ENCODE measurements at regions not wholly inside any gene's neighbourhood (a gene's known extent, or its start where the extent isn't known, plus 50 kb on each side); places are given as distances from the start of the nearest gene placed in this dataset.

DNA sequence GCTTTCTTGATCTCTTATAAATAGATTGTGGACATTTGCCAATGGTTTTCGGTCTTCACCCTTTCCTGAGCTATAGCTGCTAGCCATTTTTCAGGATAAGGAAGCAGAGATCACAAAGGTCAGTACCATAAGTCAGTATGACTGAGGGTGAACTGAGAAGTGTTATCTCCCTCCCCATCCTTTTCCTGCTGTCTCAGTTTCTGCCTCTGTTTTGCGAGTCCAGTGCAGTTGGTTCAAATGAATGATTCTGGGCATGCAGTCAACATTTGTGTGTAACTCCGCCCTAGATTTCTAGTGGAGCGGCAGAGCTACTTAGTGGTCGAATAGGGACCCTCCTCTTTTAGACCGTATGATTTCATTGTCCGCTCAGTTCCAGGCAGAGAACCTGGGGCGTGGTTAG is 460.8 kb upstream of the ARGLU1 start:
- DNase-seq (ENCODE audit: low read depth), result no peak

DNA sequence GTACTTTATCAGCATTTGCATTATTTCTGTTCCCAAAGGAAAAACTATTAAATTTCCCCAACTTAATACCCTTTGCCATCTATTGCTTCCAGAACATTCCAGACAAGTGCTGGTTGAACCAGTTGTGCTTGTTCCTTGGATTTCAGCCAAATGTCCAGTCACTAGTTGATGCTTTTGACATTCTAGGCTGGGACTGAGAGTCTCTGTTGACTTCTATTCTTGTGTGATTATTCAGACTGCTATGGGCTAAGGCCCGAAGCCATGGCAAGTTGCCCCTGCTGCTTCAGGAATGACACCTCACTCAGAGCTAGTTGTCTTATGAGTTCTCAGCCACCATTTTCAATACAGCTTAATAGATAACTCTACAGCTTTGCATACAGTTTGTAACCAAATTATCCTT is 458.1 kb upstream of the ARGLU1 start:
- DNase-seq (ENCODE audit: low read depth), result no peak

DNA sequence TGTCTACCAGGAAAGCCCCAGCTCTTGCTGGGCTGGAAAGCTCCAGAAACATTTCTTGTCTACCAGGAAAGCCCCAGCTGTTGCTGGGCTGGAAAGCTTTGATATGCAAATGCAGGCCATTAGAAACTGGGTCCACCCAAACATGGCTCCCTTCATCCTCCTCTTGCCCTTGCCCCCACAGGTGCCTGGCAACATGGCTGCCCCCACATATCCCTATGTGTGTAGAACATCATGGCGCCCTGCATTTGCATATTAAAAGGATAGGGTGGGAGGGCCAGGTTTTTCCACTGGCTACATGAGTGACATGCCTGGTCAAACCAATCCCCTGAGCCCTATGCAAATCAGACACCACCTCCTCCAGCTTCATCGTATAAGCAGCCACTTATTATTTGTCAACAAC is 455.4 kb upstream of the ARGLU1 start:
- no peak for DNase-seq (ENCODE audit: low read depth)

DNA sequence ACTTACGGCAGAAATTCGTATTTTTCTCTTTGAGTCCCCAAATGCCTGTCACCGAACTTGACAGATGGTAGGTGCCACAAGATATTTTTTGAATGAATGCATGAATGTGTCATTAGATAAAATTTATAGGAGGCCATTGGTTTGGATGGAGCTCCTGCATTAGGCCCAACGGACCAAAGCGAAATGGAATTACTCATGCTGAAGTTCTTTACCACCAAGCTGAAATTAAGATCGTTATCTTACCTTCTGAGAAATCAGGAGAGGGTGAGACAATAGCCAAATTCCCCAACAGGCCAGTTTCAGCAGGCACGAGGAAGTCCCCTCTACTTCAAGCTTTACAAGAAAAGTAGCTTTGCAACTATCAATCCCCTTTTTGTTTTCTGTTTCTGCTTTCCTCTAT is 452.5 kb upstream of the ARGLU1 start:
- no peak for DNase-seq (ENCODE audit: low read depth)

DNA sequence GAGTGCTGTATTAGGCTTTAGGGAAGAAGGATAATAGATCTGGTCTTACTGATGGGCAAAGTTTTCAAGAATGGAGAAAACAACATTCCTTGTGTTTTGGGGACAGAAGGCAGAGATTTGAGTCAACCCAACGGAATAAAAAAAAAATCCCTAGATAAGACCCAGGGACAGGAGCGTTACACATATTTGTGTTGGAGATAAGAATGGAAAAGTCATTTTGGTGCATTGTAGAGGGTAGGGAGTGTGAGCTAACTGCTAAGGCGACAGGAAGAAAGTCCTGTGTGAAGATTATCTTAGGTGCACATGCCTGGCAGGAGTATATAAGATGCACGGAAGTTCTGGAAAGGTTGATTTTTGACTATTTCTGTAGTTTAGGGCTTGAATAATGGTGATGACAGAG is 450.3 kb upstream of the ARGLU1 start:
- no peak for DNase-seq (ENCODE audit: low read depth)

DNA sequence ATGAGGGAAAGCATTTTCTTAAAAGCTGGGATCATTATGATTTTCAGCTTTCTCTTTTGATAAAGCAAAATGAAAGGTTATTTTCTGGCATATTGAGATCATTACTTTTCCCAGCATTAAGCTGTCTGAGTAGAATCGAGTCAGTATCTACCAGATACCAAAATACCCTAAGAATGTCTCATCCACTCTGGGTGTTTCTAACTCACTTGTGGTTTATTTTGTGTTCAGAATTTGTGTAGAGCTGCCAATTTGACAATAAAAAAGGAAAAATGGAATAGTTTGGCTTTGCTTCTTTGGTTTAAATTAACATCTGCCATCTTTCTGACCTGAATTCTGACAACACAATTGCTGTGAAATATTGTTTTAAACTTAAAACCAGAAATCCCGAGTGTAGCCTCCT is 438.7 kb upstream of the ARGLU1 start:
- DNase-seq (ENCODE audit: low read depth), result no peak

DNA sequence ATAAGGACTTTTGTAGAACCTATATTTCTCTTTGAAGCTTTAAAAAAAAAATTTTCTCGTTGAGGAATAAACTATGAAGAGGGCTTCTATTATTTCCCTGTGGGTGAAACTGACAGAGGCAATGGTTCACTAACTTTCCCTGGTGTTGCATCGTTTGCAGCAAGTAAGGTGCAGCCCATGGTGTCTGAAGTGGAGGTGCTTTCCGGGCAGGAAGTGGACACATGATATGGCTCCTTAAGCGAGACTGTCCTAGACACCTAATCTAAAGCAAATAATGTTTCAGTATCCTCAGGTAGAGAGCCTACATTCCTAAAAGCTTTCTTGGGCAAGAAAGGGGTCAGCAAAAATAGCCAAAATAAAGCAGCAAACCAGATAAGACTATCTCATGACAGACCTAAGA is 437.6 kb upstream of the ARGLU1 start:
- no peak for DNase-seq (ENCODE audit: low read depth)

DNA sequence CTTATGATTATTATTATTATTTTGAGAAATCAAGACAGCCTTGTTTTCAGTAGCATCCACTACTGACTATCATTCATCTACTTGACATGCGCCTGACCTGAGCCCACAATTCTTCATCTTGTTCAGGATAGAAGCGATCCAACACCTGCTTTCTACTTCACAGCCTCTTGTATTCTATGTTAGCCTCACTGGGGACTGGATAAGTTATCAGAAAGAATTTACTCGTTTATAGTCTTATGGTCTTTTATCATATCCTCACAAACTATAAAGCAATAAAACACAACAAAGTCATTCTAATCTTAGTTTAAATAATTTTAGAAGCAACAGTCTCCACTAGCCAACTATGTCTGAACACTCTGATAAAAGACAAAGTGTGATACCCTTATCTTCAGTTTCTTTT is 436.0 kb upstream of the ARGLU1 start:
- no peak for DNase-seq (ENCODE audit: low read depth)

DNA sequence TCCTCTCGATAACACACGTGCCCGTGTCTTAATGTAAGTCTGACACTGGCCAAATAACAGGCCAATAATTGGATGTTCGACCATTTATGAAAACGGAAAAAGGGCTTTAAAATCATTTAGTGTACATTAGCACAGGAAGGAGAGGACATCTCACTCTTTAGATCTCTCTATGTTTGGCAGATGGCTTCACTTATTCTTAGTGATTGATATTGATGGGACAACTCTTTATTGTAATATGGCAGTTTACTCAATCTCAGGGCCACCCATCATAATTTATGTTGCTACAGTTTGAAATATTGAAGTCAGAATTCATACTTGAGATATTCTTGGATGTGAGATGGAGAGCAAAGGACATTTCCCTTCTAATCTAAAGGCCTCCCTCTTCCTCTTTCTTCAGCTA is 430.7 kb upstream of the ARGLU1 start:
- DNase-seq (ENCODE audit: low read depth), result no peak

DNA sequence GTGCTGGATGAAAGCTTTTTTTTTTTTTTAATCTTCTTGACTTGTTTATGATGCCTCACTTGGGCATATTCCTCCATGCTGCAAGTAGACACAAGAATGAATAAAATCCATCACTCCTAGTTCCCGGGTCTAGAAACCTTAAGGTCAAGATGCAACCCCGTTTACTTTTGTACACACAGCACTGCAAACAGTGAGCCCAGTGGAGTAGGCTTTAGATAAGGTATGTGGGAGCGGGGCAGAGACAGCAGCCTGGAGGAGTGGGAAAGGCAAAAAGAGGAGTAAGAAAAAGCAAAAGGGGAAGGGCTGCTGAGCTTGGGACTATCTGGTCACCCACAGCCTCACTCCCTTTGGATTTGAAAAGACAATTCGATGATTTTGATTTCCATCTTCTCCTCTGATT is 429.8 kb upstream of the ARGLU1 start:
- DNase-seq (ENCODE audit: low read depth), result no peak

DNA sequence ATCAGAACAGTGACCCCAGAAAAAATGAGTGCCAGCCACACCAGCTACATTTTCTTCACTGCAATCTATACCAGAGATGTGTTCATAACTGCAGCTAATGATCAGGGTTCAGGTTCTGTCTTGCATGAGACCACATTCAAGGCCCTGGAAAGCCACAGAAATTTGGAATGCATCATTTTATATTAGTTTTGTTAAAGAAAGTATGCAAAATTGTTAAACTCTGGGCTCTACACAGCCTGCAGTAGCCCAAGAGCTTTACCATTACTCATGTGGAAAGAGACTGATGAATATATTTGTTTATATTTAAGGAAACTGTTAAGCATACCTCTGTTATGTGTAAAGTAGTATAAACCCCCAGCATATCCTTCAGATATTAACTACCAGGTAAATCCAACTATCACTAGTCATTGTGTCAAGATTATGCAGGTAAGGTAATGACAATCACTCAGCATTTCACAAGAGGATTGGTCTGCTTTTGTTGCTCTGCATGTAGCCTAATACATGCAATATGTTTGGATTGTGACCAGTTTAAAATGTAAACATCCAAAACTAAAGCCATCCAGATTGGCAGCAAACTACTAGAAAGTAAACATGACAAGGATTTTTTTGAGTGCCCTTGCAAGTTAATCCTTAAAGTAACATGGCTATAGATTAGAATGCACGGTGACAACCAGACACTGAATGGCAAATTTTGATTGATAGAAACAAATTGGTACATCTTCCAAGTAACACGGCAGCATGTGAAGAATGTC is 429.1 kb upstream of the ARGLU1 start:
- DNase-seq (ENCODE audit: low read depth), result no peak

DNA sequence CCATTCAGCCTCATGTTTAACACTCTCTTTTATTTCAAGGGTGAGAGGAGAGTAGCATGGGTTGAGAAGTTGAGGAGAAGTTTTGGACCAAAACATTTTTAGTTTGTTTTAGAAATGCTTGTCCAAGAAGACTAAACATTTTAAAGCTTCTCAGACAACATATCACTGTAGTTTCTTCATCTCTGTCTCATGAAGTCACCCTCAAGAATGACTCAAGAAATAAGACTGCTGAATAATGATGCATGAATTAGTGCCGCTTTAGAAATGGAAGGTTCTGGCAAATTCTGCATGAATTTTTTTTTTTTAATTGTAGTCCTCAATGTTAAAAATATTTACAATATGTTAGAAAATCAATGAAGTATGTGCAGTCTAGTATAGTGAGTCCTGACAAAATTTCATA is 422.7 kb upstream of the ARGLU1 start:
- DNase-seq (ENCODE audit: low read depth), result no peak

DNA sequence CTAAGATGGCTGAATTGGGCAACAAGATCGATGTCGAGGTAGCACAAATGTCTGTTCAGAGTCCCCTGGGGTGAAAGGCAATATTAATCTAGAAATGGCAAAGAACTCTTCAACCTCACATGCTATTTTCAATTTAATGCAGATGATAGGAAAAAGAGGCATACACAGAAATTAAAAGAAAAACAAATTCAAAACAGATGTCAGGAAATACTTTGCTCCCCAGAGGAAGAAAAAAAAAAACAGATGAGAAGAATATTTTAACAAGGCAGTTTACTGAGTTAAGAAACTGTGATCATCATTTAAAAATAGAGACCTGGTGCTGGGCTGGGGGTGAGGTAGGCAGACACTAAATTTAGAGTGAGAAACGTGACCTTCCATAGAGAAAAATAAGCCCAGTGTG is 421.9 kb upstream of the ARGLU1 start:
- DNase-seq (ENCODE audit: low read depth), result no peak

DNA sequence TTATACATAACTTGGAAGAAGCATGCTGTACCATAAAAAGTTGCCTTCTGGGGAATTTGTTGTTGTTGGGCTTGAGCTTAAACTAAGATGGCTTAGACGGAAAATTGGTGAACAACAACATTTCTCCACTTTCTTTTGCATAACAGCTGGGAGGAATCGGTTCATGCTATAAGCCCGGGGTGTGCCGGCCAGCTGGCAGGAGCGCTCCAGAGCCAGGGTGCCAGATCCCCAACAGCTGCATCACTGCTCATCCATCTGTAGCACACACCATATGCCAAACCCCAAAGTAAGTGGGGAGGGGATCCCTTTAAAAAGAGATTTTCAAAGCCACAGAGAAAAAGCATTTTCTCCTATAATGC is 419.5 kb upstream of the ARGLU1 start:
- DNase-seq (ENCODE audit: low read depth), result no peak

DNA sequence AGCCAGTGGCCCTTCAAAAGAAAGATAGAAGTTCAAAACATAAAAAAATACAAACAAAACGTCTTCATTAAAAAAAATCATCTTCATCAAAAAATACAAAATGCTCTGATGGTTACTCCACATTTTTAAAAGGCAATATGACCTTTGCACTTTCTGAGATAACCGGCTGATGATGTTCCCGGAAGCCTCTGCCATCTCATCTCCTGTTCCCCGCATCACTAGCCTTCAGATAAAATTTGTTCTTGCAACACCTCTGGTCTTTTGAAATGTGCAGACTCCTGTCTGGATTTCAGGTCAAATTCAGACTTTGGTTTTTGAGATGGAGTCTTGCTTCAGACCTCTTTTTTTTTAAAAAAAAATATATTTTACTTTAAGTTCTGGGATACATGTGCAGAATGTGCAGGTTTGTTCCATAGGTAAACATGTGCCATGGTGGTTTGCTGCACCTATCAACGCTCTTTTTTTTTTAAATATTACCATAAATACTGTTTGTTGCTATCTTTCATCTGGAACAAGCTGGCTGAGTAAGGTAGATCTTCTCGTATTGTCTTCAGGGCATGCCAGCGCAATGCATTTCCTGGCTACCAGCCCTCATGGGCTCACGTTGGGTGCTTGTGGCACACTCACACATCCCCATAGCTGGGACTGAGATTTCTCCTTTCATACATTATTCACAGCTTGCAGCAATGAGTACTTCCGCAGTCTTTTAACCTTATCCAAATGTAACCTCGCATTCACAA is 418.9 kb upstream of the ARGLU1 start:
- DNase-seq (ENCODE audit: low read depth), result no peak

DNA sequence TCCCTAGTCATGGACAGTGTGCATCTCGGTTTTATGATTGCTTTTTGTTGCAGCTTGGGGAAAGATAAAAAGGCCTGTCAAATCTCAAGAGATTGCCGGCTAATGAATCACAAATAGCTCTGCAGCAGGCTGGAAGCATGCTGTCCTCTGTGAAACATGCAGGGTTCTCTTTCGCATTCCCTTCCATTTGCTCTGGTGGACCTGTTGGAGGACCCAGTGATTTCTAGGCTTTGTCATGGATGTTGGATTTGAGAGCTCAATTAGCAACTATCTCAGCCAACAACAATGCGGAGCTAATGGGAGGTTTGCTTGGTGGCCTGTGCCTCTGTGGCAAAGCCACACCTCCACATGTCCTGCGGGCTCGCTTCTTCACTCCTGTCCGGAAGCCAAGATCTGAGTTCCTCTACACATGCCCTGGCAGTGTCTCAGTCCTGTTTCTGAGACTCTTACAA is 418.1 kb upstream of the ARGLU1 start:
- DNase-seq (ENCODE audit: low read depth), result no peak

DNA sequence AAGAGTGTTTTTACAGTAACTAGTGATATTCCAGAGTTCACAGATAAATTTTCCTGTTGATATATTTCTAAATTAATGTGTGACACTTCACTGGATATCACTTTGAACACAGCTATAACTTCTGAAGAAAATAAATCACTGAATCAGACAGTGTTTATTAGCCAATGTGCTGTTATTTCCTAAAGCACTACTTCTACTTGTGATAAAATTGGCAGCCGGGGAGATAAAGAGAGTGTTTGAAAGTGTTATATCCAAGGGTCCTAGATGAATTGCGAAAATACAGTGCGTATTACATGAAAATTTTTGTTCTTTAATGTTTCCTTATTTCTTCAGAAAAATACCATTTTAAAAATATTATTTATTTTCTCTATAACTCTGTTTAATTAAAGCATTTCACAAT is 417.5 kb upstream of the ARGLU1 start:
- no peak for DNase-seq (ENCODE audit: low read depth)

DNA sequence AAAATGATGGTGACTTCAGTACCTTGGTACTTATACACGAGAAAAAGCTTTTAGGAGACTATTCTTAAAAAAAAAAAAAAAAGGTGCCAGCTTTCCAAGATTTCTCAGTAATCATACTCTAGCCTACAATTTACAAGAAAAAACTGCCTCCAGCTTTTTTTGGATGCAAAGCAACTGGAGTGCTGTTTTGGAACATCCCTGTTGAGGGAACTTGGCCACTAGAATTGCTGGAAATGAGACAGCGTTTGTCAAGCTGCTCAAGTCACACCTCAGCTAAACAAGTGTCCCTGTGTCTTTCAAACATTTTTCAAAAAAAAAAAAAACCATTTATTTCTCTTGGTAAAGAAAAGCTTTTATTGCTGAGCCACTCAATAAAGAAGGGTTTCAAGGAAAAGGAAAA is 413.1 kb upstream of the ARGLU1 start:
- DNase-seq (ENCODE audit: low read depth), result no peak

DNA sequence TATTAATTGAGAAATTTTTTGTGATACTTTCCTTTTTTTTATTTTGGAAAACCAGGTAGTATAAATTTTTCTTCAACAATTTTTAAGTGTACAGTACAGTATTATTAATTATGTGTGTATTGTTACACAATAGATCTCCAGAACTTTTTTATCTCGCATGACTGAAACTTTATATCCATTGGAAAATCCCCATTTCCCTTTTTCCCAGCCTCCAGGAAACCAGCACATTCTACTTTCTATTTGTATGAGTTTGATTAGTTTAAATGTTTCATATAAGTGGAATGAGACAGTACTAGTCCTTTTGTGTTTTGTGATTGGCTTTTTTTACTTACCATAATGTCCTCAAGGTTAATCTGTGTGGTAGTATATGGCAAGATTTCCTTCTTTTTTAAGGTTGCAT is 399.5 kb upstream of the ARGLU1 start:
- DNase-seq (ENCODE audit: low read depth), result no peak

DNA sequence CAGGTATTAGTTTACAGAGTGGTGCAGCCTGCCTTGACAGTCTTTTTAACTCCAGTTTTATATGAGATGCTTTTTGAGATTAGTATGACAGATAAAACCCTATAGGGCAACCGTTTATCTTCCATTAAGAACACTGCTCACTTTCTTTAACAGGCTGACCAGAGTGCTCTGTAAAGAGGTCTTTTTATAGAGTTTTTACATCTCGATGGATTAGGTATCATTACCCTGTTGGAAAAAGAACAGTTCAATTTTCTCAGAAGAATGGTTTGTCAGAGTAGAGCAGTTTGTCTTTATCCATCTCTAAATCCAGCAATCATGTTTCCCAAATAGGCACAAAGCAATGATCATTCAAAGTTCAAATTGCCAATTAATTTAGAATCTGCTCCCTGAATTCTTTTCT is 395.2 kb upstream of the ARGLU1 start:
- no peak for DNase-seq (ENCODE audit: low read depth)

DNA sequence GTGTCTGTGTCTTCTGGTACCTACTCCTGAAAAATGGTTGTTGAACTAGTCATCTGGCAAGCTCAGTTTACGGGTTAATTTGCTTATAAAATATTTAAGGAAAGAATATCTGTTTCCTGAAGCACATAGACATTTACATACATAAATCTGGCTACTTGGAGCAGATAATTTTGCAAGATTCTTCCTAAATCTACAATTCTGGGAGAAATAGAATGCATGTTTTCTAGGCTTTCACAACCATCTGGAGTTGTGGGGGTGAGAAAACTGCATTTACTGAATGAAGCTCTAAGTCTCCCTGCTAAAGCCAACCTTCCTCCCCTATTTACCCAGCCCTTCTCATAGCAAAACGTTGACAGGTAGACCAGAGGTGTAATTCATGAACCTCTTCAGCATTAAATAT is 393.7 kb upstream of the ARGLU1 start:
- no peak for DNase-seq (ENCODE audit: low read depth)

DNA sequence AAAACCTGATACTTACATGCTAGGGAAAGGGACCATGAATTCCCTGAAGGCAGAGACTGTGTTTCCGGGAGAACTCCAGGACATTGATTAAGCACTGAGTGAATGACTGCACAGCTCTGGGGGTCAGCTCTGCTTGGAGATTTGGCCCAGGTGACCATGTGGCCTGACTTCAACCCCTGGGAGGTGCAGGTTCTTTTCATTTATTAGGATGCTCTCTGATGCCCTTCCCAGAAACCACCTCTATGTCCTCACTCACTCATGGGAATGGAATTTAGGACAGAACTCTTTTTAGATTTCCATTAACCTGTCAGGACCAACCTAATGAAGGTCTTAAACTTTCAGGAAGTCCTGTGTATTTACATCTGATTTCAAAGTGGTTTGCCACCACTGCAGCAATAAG is 393.3 kb upstream of the ARGLU1 start:
- DNase-seq (ENCODE audit: low read depth), result no peak

DNA sequence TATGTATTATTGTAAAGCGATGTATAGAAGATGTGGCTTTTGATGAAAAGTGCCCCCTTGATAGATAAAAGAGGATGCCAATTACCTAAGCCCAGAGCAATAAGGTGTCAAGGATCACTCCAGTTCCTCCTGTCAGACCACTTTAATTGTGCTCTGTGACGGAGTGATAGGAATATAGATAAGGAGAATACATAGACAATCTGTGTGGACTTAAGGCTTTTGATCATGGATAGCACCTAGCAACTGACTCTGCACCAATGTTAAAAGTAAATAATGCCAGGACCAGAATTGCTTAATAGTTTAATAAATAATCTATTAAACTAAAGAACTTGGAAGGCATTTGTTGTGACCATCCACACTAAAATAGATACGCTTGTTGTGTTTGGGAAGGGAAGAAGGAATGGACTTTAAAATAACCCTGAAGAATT is 390.7 kb upstream of the ARGLU1 start:
- no peak for DNase-seq (ENCODE audit: low read depth)

DNA sequence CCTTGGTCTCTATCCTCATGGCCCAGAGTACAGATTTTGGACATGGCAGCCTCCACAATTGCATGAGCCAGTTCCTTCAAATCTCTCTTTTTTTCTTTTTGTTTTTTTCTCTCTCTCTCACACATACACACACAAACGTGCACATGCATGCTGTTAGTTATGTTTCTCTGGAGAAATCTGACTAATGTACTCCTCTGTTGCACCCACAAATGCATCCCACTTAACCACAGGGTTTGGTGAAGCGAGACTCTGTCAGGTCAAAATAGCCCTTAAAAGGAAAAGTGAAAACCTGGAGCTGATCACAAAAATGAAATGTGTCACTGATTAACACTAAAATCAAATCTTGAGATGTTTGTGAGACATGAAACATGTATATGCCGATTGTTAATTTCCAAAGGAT is 374.6 kb upstream of the ARGLU1 start:
- DNase-seq (ENCODE audit: low read depth), result no peak

Data from stimulated activated CD8-positive, alpha-beta memory T cell treated with anti-CD3 and anti-CD28 coated beads, Interleukin-15, amount 100 ng/mL, for 1 hour (primary cell).